GM21381 (cell line): ENCODE measurements at regions not wholly inside any gene's neighbourhood (a gene's known extent, or its start where the extent isn't known, plus 50 kb on each side); places are given as distances from the start of the nearest gene placed in this dataset.
"Not testable (repeated sequence)": the region's sequence is repeated elsewhere in the genome, so short reads cannot be mapped to it uniquely, and the experiment has no call there.

Experiments used
- ATAC-seq: cut with Tn5 transposase; IDR thresholded peaks from one replicate; pipeline ENCODE4 v1.9.1; 2021; ENCODE audit warnings: mild to moderate bottlenecking, moderate library complexity; ENCODE audit not compliant: unreplicated experiment

DNA sequence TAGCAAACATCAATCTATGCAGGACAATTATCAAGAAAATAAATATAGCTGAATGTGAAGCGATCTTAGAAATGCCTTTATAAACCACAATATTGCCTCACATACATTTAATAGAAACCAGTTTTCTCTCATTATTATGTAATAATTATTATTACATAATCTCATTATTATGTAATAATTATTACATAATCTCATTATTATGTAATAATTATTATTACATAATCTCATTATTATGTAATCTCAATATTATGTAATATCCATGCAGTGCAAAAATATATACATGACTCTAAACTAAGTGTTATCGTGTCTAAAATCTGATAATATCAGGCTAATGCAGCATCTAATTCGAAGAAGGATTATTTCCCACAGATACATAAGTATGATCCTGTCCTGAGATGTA lies 563.9 kb upstream of the SEMA6A start:
- ATAC-seq: no peak

DNA sequence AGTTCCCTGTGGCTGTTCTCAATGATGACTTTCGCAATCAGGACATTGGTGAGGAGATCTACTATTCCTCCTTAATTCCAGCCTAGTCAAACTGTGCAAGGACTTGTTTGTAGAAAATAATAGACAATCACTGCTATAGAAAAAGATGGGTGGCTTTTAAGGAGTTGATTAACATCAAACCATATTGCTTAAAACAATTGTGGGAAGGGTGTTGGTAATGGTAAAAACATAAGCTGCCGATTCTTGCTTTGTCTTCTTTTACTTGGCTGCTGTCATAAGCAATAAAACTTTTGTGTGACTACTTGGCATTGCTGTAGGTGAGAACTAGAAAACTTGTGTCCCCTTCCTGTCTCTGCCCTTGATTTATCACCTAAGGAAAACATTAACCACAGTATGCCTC lies 561.2 kb upstream of the SEMA6A start:
- ATAC-seq: no peak

- no peak for ATAC-seq
These were observed 558.6 kb upstream of the SEMA6A start for GRCh38 chr5:117133198-117133597.

DNA sequence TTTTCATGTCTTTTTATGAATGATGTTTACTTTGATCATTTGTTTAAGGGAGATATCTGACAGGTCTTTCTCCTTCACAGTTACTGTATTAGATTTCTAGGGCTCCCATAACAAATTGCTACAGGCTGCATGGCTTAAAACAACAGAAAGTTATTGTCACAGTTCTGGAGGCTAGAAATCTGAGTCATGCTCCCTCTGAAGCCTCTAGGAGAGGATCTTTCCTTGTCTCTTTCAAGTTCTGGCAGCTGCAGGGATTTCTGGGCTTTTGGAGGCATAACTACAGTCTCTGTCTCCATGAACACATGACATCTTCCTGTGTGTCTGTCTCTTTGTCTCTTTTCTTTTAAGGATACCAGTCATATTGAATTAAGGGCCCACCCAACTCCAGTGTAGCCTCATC lies 557.3 kb upstream of the SEMA6A start:
- no peak for ATAC-seq

- ATAC-seq: peak; percentile 93
These were observed 556.5 kb upstream of the SEMA6A start for GRCh38 chr5:117131048-117131679.

DNA sequence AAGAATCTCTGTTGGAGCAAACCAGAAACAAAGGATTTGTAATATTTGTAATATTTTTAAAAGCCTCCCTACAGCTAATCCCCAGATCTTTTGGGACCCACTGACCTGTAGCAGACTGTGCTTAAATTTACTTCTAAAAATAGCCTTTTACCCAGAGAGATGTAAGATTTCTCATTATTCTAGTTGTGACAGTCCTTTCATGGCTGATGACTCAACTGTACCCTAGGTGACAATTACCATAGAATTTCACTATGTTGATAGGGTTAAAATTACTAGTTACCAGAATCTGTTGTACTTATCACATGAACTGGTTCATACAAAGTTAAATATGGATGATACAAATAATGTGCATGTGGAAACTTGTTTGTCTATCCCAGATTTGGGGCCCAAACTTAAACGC lies 543.9 kb upstream of the SEMA6A start:
- no peak for ATAC-seq

DNA sequence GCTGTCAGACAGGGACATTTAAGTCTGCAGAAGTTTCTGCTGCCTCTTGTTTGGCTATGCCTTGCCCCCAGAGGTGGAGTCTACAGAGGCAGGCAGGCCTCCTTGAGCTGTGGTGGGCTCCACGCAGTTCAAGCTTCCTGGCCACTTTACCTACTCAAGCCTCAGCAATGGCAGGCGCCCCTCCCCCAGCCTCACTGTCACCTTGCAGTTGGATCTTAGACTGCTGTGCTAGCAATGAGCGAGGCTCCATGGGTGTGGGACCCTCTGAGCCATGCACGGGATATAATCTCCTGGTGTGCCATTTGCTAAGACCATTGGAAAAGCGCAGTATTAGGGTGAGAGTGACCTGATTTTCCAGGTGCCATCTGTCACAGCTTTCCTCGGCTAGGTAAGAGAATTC lies 542.7 kb upstream of the SEMA6A start:
- ATAC-seq: not testable (repeated sequence)

DNA sequence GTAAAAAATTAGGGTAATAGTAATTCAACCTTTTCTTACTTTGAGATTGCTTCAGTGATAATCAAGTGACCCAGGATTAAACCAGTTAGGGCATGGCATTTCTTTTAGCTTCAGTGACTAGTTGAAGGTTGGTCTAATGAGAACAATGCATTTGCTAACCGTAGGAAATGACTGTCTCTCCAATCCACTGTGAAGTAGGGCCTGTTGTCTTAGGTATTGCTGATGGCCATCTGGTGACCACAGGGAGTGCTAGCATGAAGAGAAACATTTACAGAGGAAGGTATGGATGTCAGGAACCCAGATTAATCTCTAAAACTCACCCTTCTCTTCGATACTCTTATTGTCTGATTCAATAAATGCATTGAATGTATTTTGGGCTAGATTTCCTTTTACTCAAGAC lies 535.9 kb upstream of the SEMA6A start:
- no peak for ATAC-seq

- no peak for ATAC-seq
These were observed 533.2 kb upstream of the SEMA6A start for GRCh38 chr5:117107859-117108258.

DNA sequence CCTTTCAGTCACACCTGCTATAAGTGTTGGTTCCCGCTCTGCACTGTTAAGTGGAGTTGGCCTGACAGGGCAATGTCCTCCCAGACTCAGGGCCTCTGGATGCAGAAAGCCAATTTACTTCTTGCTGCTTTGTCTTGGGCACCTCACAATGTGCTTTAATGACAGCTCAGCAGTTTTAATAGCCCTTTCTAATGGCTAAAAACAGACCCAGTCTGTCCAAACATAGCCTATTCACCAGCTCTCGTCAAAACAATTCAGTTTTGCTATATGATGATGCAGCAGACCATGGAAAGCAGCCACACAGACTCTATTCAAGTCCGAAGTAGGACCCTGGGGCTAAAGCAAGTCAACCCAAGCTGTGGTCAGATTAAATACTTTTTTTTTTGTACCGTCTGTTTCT lies 529.1 kb upstream of the SEMA6A start:
- ATAC-seq: no peak

DNA sequence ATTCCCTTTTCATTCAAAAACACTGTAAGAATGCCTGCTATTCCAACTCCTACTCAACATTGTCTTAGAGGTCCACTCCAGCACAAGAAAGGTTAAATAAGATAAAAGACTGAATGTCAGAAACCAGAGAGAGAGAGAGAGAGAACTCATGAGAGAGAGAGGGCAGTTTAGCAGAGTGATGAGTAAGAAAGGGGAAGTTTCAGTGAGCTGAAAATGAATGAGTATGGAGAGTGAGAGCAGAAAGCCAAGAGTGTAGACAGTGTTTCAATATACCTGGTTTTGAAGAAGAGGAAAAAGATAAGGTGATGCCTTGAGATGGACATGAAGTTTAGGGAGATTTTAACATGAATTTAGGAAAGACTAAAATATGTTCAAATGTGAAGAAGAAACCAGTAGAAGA lies 528.0 kb upstream of the SEMA6A start:
- no peak for ATAC-seq

DNA sequence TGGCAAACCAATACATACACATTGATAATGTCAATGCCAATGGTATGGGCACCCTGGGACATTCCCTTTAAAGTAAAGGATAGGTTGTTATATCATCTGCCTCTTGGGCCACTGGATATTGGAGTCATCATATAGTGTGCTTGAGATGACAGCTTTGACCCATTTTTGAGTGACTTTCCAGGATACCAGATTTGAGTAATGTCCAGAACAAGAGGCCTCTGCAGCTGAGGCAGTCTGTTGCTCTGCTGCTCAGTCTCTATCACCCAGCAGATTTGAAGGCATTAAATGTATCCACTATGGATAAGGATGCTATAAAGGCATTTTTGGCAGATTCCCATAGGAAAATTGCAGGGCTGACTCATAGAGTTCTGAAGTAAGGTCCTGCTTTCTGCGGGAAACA lies 525.6 kb upstream of the SEMA6A start:
- no peak for ATAC-seq

- ATAC-seq: no peak
These were observed 523.5 kb upstream of the SEMA6A start for GRCh38 chr5:117098094-117098493.

DNA sequence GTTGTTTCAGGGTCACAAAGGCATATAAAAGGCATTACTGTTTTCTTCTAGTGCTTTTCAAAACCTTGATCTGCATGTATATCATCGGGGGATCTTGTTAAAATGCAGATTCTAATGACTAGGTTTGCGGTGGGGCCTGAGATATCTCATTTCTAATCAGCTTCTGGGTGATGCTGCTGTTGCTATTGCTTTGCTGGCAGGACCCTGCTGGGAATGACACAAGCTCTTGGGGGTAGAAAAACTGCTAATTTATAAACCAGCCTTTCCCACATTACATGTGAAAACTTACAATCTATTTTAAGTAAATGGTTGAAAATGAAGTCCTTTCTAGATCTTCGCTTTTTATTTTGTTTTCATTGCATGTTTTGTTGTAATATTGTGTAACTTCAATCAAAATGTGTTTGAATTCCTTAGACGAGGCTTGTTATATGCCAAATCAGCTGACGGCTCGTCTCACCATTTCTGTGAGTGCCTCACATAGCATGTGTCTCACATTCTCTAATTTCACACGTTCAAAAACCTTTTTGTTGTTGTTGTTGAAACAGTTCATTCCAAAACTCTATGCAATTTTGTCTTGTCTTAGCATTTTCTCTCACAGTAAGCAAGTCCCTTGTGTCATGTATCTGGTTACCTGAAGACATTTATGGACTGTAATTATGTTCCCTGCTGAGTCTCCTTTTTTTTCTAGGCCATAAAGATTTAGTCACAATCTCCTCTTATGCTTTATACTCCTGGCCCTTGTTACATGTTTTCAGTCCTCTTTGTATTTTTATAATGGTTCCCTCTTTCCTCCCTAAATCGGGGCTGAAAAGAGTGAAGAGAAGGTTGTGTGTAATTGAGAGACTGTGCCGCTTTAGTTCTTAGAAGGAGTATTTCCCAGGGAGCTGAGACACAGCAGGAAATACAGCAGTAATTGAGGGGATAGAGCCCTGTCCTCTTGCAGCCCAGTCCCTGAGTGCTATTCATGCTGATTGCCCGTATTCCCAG lies 521.0 kb upstream of the SEMA6A start:
- no peak for ATAC-seq

GRCh38 chr5:117094114-117094815 lies 519.6 kb upstream of the SEMA6A start:
- no peak for ATAC-seq

GRCh38 chr5:117093653-117094052 lies 519.0 kb upstream of the SEMA6A start:
- no peak for ATAC-seq

DNA sequence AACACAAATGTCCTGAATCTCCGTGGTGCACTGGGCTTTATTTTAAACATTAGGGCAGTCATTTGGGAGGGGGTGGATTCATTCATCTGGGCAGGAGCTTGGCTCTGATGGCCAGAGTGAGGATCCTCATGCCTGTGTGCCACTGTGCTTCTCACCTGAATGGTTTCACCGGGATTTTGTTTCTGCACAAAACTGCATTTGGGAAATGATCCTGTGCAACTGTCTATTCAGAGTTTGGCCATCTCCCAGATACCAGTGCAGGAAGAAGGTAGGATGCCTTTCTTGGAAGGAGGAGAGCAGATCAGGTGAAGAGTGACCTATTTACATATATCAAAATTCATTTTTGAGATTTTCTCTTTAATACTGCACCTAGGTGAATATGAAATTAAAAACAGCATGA lies 514.4 kb upstream of the SEMA6A start:
- ATAC-seq: no peak

DNA sequence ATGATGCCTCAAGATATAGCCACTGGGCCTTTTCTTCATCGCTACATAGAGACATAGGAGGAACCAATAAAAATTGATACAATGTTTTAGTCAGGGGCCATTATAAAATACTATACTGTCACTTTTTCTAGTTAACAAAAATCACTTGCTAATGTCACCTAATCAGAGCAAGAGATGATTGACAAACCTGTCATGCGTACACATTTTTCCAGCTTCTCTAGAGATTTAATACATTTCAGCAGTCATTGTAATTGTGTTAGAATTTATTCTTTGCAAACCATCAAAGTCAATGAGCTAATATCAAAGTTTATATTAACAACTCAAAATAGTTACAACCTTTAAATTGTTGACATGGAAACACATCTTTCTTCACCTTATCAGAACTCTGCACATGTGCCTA lies 513.6 kb upstream of the SEMA6A start:
- ATAC-seq: no peak

GRCh38 chr5:117084067-117084466 lies 509.4 kb upstream of the SEMA6A start:
- no peak for ATAC-seq

DNA sequence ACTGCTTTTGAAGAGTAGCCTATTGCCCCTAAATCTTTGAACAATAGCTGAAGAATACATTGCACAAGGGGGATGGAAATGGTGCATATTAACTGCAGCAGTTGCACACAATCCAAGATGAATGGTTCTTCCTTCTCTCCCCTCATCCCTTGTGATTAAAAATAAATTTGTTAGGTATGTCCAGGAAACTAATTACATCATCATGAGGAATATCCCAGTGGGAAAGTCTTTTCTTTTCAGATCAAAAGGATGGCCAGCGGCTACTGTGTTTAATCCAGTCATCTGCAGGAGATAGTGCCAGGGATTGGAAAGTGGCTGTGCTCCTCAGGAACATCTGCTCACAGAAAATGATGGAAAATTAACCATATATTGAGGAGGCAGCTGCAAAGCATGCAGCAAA lies 508.4 kb upstream of the SEMA6A start:
- ATAC-seq: no peak

- ATAC-seq: no peak
These were observed 502.5 kb upstream of the SEMA6A start for GRCh38 chr5:117077142-117077541.

GRCh38 chr5:117072439-117072838 lies 497.8 kb upstream of the SEMA6A start:
- ATAC-seq: no peak
